Glutamatergic neuron (in vitro differentiated cells): ENCODE measurements at regions not wholly inside any gene's neighbourhood (a gene's known extent, or its start where the extent isn't known, plus 50 kb on each side); places are given as distances from the start of the nearest gene placed in this dataset.

Experiments
- DNase-seq: peaks from one replicate; pipeline ENCODE4 v3.0.0; 2022
- H3K27ac Mint-ChIP-seq: one replicate; pipeline ENCODE4 v1.8.0; 2020; ENCODE audit warnings: mild to moderate bottlenecking, mixed read lengths, inconsistent platforms; ENCODE audit not compliant: unreplicated experiment
- H3K27me3 Mint-ChIP-seq: one replicate; pipeline ENCODE4 v1.8.0; 2020; ENCODE audit warnings: mild to moderate bottlenecking, moderate library complexity, mixed read lengths, inconsistent platforms; ENCODE audit not compliant: unreplicated experiment
- H3K36me3 Mint-ChIP-seq: one replicate; pipeline ENCODE4 v1.8.0; 2020; ENCODE audit warnings: mild to moderate bottlenecking, mixed read lengths, inconsistent platforms; ENCODE audit not compliant: unreplicated experiment
- H3K4me1 Mint-ChIP-seq: one replicate; pipeline ENCODE4 v1.8.0; 2020; ENCODE audit warnings: mild to moderate bottlenecking, low read depth, mixed read lengths, inconsistent platforms; ENCODE audit not compliant: unreplicated experiment
- H3K4me3 Mint-ChIP-seq: one replicate; pipeline ENCODE4 v1.8.0; 2020; ENCODE audit warnings: mild to moderate bottlenecking, mixed read lengths, inconsistent platforms; ENCODE audit not compliant: unreplicated experiment
- H3K9me3 Mint-ChIP-seq: one replicate; pipeline ENCODE4 v1.8.0; 2020; ENCODE audit warnings: mild to moderate bottlenecking, moderate library complexity, mixed read lengths, inconsistent platforms; ENCODE audit not compliant: unreplicated experiment
- CTCF ChIP-seq: fragments of 200-600 bp; sonication (generic); IDR thresholded peaks from one replicate; pipeline ENCODE4 v1.5.0; 2021; ENCODE audit not compliant: partially characterized antibody, unreplicated experiment

GRCh38 chr10:61549861-61550260, 96.7 kb upstream of the TMEM26 start:
- H3K27me3 Mint-ChIP-seq = no peaks in the 10 kb centered on the region
- no peaks in the 10 kb centered on the region for H3K36me3 Mint-ChIP-seq
- no peaks in the 10 kb centered on the region for H3K4me1 Mint-ChIP-seq
- H3K27ac Mint-ChIP-seq = no peak overlapping the region
- H3K4me3 Mint-ChIP-seq = no peak overlapping the region
- peaks cover 3% of the 10 kb centered on the region for H3K9me3 Mint-ChIP-seq
- no peak for DNase-seq
- TF ChIP-seq CTCF = no peak

GRCh38 chr10:61548364-61548763, 95.2 kb upstream of the TMEM26 start:
- Mint-ChIP-seq H3K27me3 (no peaks in the 10 kb centered on the region), H3K27ac (no peak overlapping the region), H3K9me3 (peaks cover 4% of the 10 kb centered on the region), H3K4me3 (no peak overlapping the region), H3K4me1 (no peaks in the 10 kb centered on the region), H3K36me3 (peaks cover 4% of the 10 kb centered on the region)
- DNase-seq = no peak
- TF ChIP-seq CTCF = no peak

- Mint-ChIP-seq H3K4me1 (no peaks in the 10 kb centered on the region), H3K9me3 (peaks cover 5% of the 10 kb centered on the region)
- TF ChIP-seq CTCF = no peak
Observed at GRCh38 chr10:61547297-61547696, 94.1 kb upstream of the TMEM26 start.

GRCh38 chr10:61545170-61545569, 92.0 kb upstream of the TMEM26 start:
- DNase-seq = no peak
- no peak for TF ChIP-seq CTCF
- H3K36me3 Mint-ChIP-seq = peaks cover 4% of the 10 kb centered on the region
- peaks cover 5% of the 10 kb centered on the region for H3K9me3 Mint-ChIP-seq
- H3K4me1 Mint-ChIP-seq = no peaks in the 10 kb centered on the region
- H3K4me3 Mint-ChIP-seq = no peak overlapping the region
- H3K27ac Mint-ChIP-seq = no peak overlapping the region
- H3K27me3 Mint-ChIP-seq = peaks cover 2% of the 10 kb centered on the region

More at GRCh38 chr10:61547297-61547696, 94.1 kb upstream of the TMEM26 start:
- H3K4me3 Mint-ChIP-seq = no peak overlapping the region
- peaks cover 2% of the 10 kb centered on the region for H3K27me3 Mint-ChIP-seq
- H3K27ac Mint-ChIP-seq = no peak overlapping the region
- DNase-seq = no peak
- H3K36me3 Mint-ChIP-seq = peaks cover 4% of the 10 kb centered on the region

GRCh38 chr10:61543831-61544230, 90.7 kb upstream of the TMEM26 start:
- H3K36me3 Mint-ChIP-seq = peaks cover 4% of the 10 kb centered on the region
- H3K27ac Mint-ChIP-seq = no peak overlapping the region
- H3K27me3 Mint-ChIP-seq = peaks cover 2% of the 10 kb centered on the region
- peaks cover 5% of the 10 kb centered on the region for H3K9me3 Mint-ChIP-seq
- DNase-seq = no peak
- H3K4me3 Mint-ChIP-seq = no peak overlapping the region
- H3K4me1 Mint-ChIP-seq = no peaks in the 10 kb centered on the region
- TF ChIP-seq CTCF = no peak
